Osteocyte (in vitro differentiated cells): ENCODE measurements at regions not wholly inside any gene's neighbourhood (a gene's known extent, or its start where the extent isn't known, plus 50 kb on each side); places are given as distances from the start of the nearest gene placed in this dataset.

Experiments
- DNase-seq: peaks from one replicate; pipeline ENCODE4 v3.0.0; 2021; ENCODE audit warnings: mixed read lengths; ENCODE audit not compliant: unreplicated experiment; ENCODE audit errors: extremely low spot score
- H3K27ac Mint-ChIP-seq: one replicate; pipeline ENCODE4 v1.8.0; 2021; ENCODE audit warnings: mild to moderate bottlenecking, mixed read lengths; ENCODE audit not compliant: unreplicated experiment
- H3K27me3 Mint-ChIP-seq: one replicate; pipeline ENCODE4 v1.8.0; 2021; ENCODE audit warnings: mixed read lengths; ENCODE audit not compliant: unreplicated experiment
- H3K36me3 Mint-ChIP-seq: one replicate; pipeline ENCODE4 v1.8.0; 2021; ENCODE audit warnings: mixed read lengths; ENCODE audit not compliant: unreplicated experiment
- H3K4me1 Mint-ChIP-seq: one replicate; pipeline ENCODE4 v1.8.0; 2021; ENCODE audit warnings: mixed read lengths; ENCODE audit not compliant: unreplicated experiment
- H3K4me3 Mint-ChIP-seq: one replicate; pipeline ENCODE4 v1.8.0; 2021; ENCODE audit warnings: mild to moderate bottlenecking, moderate library complexity, mixed read lengths; ENCODE audit not compliant: unreplicated experiment
- H3K9me3 Mint-ChIP-seq: one replicate; pipeline ENCODE4 v1.8.0; 2021; ENCODE audit warnings: mixed read lengths; ENCODE audit not compliant: unreplicated experiment
- CTCF ChIP-seq: fragments of 200-600 bp; sonication (generic); IDR thresholded peaks from 2 replicates; pipeline ENCODE4 v1.5.0; 2021; ENCODE audit warnings: antibody characterized with exemption, mild to moderate bottlenecking, moderate library complexity

- Mint-ChIP-seq H3K36me3 (no peaks in the 10 kb centered on the region), H3K9me3 (no peaks in the 10 kb centered on the region), H3K27ac (no peak overlapping the region), H3K27me3 (peaks cover 6% of the 10 kb centered on the region), H3K4me3 (no peak overlapping the region), H3K4me1 (peaks cover 44% of the 10 kb centered on the region)
- no peak for TF ChIP-seq CTCF
- DNase-seq = no peak
Measured at GRCh38 chr9:88812938-88813637, 178.2 kb upstream of the S1PR3 start.

GRCh38 chr9:88813638-88814209 is 177.5 kb upstream of the S1PR3 start:
- peaks cover 44% of the 10 kb centered on the region for H3K4me1 Mint-ChIP-seq
- no peak overlapping the region for H3K4me3 Mint-ChIP-seq
- no peak for DNase-seq
- peaks cover 6% of the 10 kb centered on the region for H3K27me3 Mint-ChIP-seq
- H3K27ac Mint-ChIP-seq = no peak overlapping the region
- H3K36me3 Mint-ChIP-seq = no peaks in the 10 kb centered on the region
- H3K9me3 Mint-ChIP-seq = no peaks in the 10 kb centered on the region
- TF ChIP-seq CTCF = no peak

GRCh38 chr9:88814577-88814976 is 176.7 kb upstream of the S1PR3 start:
- no peaks in the 10 kb centered on the region for H3K36me3 Mint-ChIP-seq
- H3K27ac Mint-ChIP-seq = peak overlapping the region; percentile 79
- peaks cover 51% of the 10 kb centered on the region for H3K4me1 Mint-ChIP-seq
- H3K27me3 Mint-ChIP-seq = peaks cover 8% of the 10 kb centered on the region
- no peaks in the 10 kb centered on the region for H3K9me3 Mint-ChIP-seq
- no peak for TF ChIP-seq CTCF
- H3K4me3 Mint-ChIP-seq = no peak overlapping the region
- peak; percentile 90 for DNase-seq

- peaks cover 2% of the 10 kb centered on the region for H3K27me3 Mint-ChIP-seq
- DNase-seq = no peak
- H3K36me3 Mint-ChIP-seq = no peaks in the 10 kb centered on the region
- H3K9me3 Mint-ChIP-seq = peaks cover 2% of the 10 kb centered on the region
- TF ChIP-seq CTCF = no peak
- no peak overlapping the region for H3K4me3 Mint-ChIP-seq
- peaks cover 54% of the 10 kb centered on the region for H3K4me1 Mint-ChIP-seq
- no peak overlapping the region for H3K27ac Mint-ChIP-seq
Measured at GRCh38 chr9:88816141-88816540, 175.1 kb upstream of the S1PR3 start.

GRCh38 chr9:88816591-88816990 is 174.7 kb upstream of the S1PR3 start:
- H3K36me3 Mint-ChIP-seq = no peaks in the 10 kb centered on the region
- H3K27me3 Mint-ChIP-seq = peaks cover 2% of the 10 kb centered on the region

More at GRCh38 chr9:88816591-88816990, 174.7 kb upstream of the S1PR3 start:
- no peak overlapping the region for H3K27ac Mint-ChIP-seq
- no peak for DNase-seq
- H3K4me3 Mint-ChIP-seq = no peak overlapping the region
- H3K4me1 Mint-ChIP-seq = peaks cover 54% of the 10 kb centered on the region
- H3K9me3 Mint-ChIP-seq = peaks cover 4% of the 10 kb centered on the region
- no peak for TF ChIP-seq CTCF
